ENCODE measurements at regions not wholly inside any gene's neighbourhood (a gene's known extent, or its start where the extent isn't known, plus 50 kb on each side); places are given as distances from the start of the nearest gene placed in this dataset.

DNA sequence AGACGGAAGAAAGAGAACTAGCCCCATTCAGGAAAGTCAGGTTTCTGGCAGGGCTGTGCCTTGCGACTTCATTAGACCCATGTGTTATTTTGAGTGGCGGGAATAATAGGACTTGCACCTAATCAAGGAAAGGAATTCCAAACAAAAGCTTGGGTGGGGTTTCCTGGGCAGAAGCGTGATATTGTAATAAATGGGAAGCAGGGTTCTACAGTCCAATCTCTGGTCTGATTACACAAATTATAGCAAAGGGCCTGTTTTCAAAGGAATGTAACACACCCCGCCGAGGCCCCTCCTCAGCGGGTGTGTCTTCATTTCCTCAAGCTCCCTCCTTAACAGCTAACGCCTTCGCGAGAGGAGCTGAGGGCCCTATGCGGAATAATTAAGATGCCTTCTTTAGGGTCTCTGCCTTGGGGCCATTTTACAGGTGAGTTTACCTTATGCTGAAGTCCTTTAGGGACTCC is 396.0 kb upstream of the C2CD4B start:
- TF ChIP-seq, protein P1, sequence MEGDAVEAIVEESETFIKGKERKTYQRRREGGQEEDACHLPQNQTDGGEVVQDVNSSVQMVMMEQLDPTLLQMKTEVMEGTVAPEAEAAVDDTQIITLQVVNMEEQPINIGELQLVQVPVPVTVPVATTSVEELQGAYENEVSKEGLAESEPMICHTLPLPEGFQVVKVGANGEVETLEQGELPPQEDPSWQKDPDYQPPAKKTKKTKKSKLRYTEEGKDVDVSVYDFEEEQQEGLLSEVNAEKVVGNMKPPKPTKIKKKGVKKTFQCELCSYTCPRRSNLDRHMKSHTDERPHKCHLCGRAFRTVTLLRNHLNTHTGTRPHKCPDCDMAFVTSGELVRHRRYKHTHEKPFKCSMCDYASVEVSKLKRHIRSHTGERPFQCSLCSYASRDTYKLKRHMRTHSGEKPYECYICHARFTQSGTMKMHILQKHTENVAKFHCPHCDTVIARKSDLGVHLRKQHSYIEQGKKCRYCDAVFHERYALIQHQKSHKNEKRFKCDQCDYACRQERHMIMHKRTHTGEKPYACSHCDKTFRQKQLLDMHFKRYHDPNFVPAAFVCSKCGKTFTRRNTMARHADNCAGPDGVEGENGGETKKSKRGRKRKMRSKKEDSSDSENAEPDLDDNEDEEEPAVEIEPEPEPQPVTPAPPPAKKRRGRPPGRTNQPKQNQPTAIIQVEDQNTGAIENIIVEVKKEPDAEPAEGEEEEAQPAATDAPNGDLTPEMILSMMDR (conservative IDR thresholded peaks at IDR 0.05; ENCODE audit: low read length) = no peak
- TF ChIP-seq EZH2phosphoT487 (IDR thresholded peaks at IDR 0.05; ENCODE audit: borderline replicate concordance, low read depth, low read length) = no peak
